GM10248 (cell line): ENCODE measurements at regions not wholly inside any gene's neighbourhood (a gene's known extent, or its start where the extent isn't known, plus 50 kb on each side); places are given as distances from the start of the nearest gene placed in this dataset.

Source experiments
- CTCF ChIA-PET: fragments of 300-600 bp; sonication (Branson Sonifier 250); formaldehyde crosslinking; extraction: SDS; loops from one replicate; lab custom pipeline; 2021; ENCODE audit warnings: antibody characterized with exemption; lab: Yijun Ruan, JAX
- POLR2A ChIA-PET: fragments of 350-650 bp; sonication (Branson Sonifier 250); formaldehyde crosslinking; extraction: SDS; loops from one replicate; lab custom pipeline; 2020; ENCODE audit warnings: antibody characterized with exemption; lab: Yijun Ruan, JAX
- DNase-seq: peaks from one replicate; pipeline ENCODE4 v3.0.0; 2012; ENCODE audit errors: extremely low spot score
- TF ChIP-seq, protein P1 (sequence below): IDR thresholded peaks from 2 replicates; pipeline ENCODE4 v1.5.1; 2012; ENCODE audit warnings: mild to moderate bottlenecking, low read depth; ENCODE audit errors: extremely low read depth, missing control alignments, control extremely low read depth

DNA sequence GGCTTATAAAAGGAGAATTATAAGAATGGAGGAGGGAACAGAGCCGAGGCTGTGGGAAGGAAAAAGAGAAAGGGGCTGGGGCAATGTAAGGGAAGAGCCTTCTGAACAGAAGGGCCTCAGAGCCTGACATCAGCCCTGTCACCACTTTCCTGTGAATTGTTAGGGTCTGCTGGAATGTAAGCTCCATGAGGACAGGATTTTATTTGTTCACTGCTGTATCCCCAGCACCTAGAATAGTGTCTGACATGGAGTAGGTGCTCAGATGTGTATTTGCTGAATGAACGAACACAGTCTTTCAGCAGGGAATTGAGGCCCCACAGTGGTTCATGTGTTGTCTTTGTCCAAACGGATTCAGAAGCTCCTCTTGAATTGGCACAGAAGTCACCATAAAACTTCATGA, 251.5 kb downstream of the OPA1 start:
- POLR2A ChIA-PET = no interaction called here
- DNase-seq = no peak
- TF ChIP-seq, protein P1, sequence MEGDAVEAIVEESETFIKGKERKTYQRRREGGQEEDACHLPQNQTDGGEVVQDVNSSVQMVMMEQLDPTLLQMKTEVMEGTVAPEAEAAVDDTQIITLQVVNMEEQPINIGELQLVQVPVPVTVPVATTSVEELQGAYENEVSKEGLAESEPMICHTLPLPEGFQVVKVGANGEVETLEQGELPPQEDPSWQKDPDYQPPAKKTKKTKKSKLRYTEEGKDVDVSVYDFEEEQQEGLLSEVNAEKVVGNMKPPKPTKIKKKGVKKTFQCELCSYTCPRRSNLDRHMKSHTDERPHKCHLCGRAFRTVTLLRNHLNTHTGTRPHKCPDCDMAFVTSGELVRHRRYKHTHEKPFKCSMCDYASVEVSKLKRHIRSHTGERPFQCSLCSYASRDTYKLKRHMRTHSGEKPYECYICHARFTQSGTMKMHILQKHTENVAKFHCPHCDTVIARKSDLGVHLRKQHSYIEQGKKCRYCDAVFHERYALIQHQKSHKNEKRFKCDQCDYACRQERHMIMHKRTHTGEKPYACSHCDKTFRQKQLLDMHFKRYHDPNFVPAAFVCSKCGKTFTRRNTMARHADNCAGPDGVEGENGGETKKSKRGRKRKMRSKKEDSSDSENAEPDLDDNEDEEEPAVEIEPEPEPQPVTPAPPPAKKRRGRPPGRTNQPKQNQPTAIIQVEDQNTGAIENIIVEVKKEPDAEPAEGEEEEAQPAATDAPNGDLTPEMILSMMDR = no peak
- CTCF ChIA-PET = interaction anchor here (1.0 to 1.7 kb wide), 3 partner anchors 10 to 12 kb away, joined by 3 read pairs; no protein-coding TSS in a partner anchor

- ChIA-PET POLR2A (no interaction called here), CTCF (interaction anchor here (1.0 to 1.7 kb wide), 4 partner anchors 9 to 471 kb away, joined by 3 to 4 read pairs (median 3); no protein-coding TSS in a partner anchor)
- TF ChIP-seq, protein P1 = no peak
- no peak for DNase-seq
Observed at GRCh38 chr3:193845144-193845543, 252.1 kb downstream of the OPA1 start.

GRCh38 chr3:193846569-193846968, 253.6 kb downstream of the OPA1 start:
- CTCF ChIA-PET = interaction anchor here (1.6 kb wide), 1 partner anchor 469 kb away, joined by 4 read pairs; no protein-coding TSS in a partner anchor
- no peak for DNase-seq
- TF ChIP-seq, protein P1 = no peak
- POLR2A ChIA-PET = no interaction called here

- no peak for DNase-seq
- CTCF ChIA-PET = no interaction called here
- POLR2A ChIA-PET = no interaction called here
- TF ChIP-seq, protein P1 = no peak
Observed at GRCh38 chr3:193847402-193847801, 254.4 kb downstream of the OPA1 start.

DNA sequence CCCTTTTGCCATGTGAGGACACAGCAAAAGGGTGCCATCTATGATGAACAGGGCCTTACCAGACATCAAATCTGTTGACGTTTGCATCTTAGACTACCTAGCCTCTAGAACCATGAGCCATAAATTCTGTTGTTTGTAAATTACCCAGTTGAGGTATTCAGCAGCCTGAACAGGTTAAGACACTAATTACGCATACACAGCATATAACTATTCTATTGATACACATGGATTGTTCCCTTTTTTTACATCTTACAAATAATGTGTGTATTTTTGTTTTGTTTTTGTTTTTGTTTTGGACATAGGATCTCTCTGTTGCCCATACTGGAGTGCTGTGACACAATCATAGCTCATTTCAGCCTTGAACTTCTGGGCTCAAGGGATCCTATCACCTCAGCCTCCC, 255.5 kb downstream of the OPA1 start:
- POLR2A ChIA-PET = no interaction called here
- CTCF ChIA-PET = no interaction called here
- TF ChIP-seq, protein P1 = no peak
- no peak for DNase-seq

DNA sequence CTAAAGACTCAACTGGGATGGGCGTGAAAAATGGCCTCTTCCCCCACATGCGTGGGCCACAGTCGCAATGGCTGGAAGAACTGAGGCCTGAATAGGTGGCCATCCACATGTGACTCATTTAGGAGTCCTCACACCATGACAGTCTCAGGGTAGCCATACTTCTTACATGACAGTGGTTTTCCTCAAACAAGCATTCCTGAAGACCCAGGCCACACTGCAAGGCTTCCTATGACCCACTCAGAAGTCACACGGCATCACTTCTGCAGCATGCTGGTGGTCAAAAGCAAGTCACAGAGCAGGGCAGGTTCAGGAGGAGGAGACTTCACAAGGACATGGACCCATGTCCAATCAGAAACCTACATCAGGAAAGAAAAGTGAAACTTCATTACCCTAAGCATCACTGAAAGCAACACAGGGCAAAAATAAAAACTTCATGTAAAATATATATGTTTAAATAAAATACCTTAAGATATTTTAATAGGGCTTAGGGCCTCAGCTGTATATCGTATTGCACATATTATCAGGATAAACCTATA, 257.1 kb downstream of the OPA1 start:
- no peak for DNase-seq
- ChIA-PET CTCF (no interaction called here), POLR2A (no interaction called here)
- TF ChIP-seq, protein P1 = no peak
